GM12873 (cell line): ENCODE measurements at regions not wholly inside any gene's neighbourhood (a gene's known extent, or its start where the extent isn't known, plus 50 kb on each side); places are given as distances from the start of the nearest gene placed in this dataset.

ENCODE experiments used
- CTCF ChIP-seq: IDR thresholded peaks from 2 replicates; pipeline ENCODE4 v1.5.1; 2012; ENCODE audit warnings: low read depth, mild to moderate bottlenecking, moderate library complexity, low read length, control low read depth; ENCODE audit not compliant: insufficient read depth; ENCODE audit errors: missing control alignments

GRCh38 chr21:28832715-28833061, 160.0 kb downstream of the LTN1 start:
- no peak for TF ChIP-seq CTCF

GRCh38 chr21:28832013-28832714, 160.5 kb downstream of the LTN1 start:
- TF ChIP-seq CTCF = no peak

DNA sequence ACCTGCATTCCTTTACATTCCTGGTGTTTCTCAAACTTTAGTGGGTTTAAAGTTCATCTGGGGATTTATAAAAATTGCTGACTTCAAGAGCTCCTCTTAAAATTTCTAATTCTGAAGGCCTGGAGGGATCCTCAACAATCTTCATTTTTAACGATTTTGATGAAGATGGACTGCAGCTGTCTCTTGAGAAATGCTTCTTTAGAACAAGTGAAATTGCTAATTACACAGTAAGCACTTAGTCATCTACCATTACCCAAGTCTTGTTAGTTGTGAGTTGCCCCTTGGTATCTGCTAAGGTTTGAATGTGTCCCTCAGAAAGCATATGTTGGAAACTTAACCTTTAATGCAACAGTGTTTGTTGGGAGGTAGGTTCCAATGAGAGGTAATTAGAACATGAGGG, 163.7 kb downstream of the LTN1 start:
- no peak for TF ChIP-seq CTCF

DNA sequence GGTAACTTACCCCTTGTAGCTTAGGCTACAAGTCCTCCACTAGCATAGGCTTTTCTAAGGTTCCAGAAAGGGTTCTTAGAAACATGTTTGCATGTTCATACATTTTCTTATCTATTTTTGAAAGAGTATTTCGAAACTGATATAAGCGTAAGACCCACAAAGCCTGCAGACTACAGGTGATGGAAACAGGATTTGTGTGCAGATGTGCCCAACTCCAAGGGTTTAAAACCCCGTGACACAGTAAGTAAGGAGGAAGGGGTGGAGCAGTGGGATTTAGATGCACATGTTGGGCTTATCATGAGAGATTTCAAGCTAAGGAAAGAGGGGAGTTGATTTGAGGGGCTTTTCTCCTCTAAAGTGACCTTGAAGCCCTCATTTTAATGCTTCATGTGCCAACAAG, 164.7 kb downstream of the LTN1 start:
- TF ChIP-seq CTCF = no peak

GRCh38 chr21:28827422-28827821, 165.3 kb downstream of the LTN1 start:
- TF ChIP-seq CTCF = no peak

DNA sequence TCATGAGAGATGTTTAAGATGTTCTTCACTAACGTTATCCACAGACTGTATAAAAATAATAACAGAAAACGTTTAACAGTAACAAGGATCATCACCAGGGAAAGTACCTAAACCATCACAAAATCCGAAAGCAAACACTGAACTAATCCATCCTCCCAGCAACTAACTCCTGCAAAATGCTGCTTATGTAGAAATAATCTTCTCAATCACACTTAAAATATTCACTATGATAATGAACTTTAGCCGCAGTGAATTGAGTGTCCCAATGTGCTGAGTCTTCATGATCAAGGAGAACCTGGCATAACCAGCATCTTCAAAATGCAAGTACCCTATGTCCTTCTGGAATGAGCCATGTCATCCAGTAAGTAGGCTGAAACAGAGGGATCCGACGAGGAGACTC, 166.1 kb downstream of the LTN1 start:
- TF ChIP-seq CTCF = no peak

DNA sequence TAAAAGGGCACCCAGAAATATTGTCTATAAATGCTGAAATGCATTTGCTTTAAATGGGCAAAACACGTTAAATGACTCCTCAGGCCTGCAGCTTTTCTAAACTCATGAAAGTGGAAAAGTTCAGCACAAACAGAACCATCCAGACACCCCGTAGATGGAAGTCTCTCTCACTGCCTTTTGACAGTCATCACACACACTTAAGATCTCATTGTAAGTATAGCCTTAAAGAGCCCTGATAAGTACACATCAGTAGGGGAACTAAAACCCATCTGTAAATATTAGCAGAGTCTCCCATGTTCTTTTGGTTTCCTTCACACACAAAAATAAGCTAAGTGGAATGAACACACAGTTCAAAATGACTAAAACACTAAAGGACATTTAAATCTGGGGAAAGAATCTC, 166.7 kb downstream of the LTN1 start:
- TF ChIP-seq CTCF = no peak
